MCF 10A (cell line): ENCODE measurements at regions not wholly inside any gene's neighbourhood (a gene's known extent, or its start where the extent isn't known, plus 50 kb on each side); places are given as distances from the start of the nearest gene placed in this dataset.

ENCODE experiments used
- BruUV-seq: library from RNA; stranded (reverse); fragments of 400-500 nt; replicated peaks from 2 replicates; lab custom pipeline; 2021; lab: Mats Ljungman, UMichigan
- CTCF ChIA-PET: fragments of 300-600 bp; sonication (Branson Sonifier 250); formaldehyde crosslinking; extraction: SDS; loops from one replicate; lab custom pipeline; 2021; ENCODE audit warnings: antibody characterized with exemption, inconsistent platforms; lab: Yijun Ruan, JAX
- POLR2A ChIA-PET: fragments of 300-600, 350-650 bp; sonication (Branson Sonifier 250); formaldehyde crosslinking; extraction: SDS; loops from one replicate; lab custom pipeline; 2020; ENCODE audit warnings: antibody characterized with exemption, inconsistent platforms; lab: Yijun Ruan, JAX
- DNase-seq: peaks from one replicate; pipeline ENCODE4 v3.0.0-alpha.2; 2018; ENCODE audit not compliant: unreplicated experiment
- H3K27ac Mint-ChIP-seq: one replicate; pipeline ENCODE4 v1.8.0; 2022; ENCODE audit warnings: mild to moderate bottlenecking, low read depth, mixed read lengths; ENCODE audit not compliant: unreplicated experiment
- H3K27me3 Mint-ChIP-seq: one replicate; pipeline ENCODE4 v1.8.0; 2022; ENCODE audit warnings: mixed read lengths; ENCODE audit not compliant: insufficient read depth, unreplicated experiment
- H3K36me3 Mint-ChIP-seq: one replicate; pipeline ENCODE4 v1.8.0; 2022; ENCODE audit warnings: mild to moderate bottlenecking, moderate library complexity, mixed read lengths; ENCODE audit not compliant: insufficient read depth, unreplicated experiment
- H3K4me1 Mint-ChIP-seq: one replicate; pipeline ENCODE4 v1.8.0; 2022; ENCODE audit warnings: mixed read lengths; ENCODE audit not compliant: insufficient read depth, unreplicated experiment
- H3K4me3 Mint-ChIP-seq: one replicate; pipeline ENCODE4 v1.8.0; 2022; ENCODE audit warnings: mild to moderate bottlenecking, moderate library complexity, mixed read lengths; ENCODE audit not compliant: unreplicated experiment
- H3K9me3 Mint-ChIP-seq: one replicate; pipeline ENCODE4 v1.8.0; 2022; ENCODE audit warnings: mixed read lengths; ENCODE audit not compliant: unreplicated experiment
- intact Hi-C: fragments of 100-400 bp; cut with micrococcal nuclease; formaldehyde crosslinking; loops from 2 replicates; pipeline ENCODE4 v1.14.1; 2022
- TF ChIP-seq, protein P1 (sequence below): fragments of 200-600 bp; IDR thresholded peaks from one replicate; pipeline ENCODE4 v1.8.0; 2022; ENCODE audit warnings: antibody characterized with exemption, mild to moderate bottlenecking; ENCODE audit not compliant: unreplicated experiment

DNA sequence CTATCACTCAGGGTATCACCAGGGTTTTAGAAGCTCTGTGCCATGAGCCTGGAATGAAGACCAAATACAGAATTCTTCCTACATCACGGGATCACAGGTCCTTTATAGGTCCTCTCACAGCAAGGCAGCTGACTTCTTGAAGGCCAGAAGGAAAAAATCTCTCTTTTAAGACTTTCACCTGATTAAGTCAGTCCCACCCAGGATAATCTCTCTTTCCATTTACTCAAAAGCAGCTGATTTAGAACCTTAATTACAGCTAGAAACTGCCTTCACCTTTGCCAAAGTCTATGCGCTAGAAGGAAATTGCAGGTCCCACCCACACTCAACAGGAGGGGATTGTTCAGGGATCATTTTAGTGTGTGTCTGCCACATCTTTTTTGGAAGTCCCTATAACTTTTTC, 135.1 kb downstream of the RAB11FIP2 start:
- Mint-ChIP-seq H3K9me3 (no peaks in the 10 kb centered on the region), H3K36me3 (no peaks in the 10 kb centered on the region), H3K4me1 (no peaks in the 10 kb centered on the region), H3K4me3 (no peak overlapping the region), H3K27ac (no peak overlapping the region), H3K27me3 (peaks cover 5% of the 10 kb centered on the region)
- TF ChIP-seq, protein P1, sequence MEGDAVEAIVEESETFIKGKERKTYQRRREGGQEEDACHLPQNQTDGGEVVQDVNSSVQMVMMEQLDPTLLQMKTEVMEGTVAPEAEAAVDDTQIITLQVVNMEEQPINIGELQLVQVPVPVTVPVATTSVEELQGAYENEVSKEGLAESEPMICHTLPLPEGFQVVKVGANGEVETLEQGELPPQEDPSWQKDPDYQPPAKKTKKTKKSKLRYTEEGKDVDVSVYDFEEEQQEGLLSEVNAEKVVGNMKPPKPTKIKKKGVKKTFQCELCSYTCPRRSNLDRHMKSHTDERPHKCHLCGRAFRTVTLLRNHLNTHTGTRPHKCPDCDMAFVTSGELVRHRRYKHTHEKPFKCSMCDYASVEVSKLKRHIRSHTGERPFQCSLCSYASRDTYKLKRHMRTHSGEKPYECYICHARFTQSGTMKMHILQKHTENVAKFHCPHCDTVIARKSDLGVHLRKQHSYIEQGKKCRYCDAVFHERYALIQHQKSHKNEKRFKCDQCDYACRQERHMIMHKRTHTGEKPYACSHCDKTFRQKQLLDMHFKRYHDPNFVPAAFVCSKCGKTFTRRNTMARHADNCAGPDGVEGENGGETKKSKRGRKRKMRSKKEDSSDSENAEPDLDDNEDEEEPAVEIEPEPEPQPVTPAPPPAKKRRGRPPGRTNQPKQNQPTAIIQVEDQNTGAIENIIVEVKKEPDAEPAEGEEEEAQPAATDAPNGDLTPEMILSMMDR = no peak
- POLR2A ChIA-PET = interaction anchor here (0.6 to 1.7 kb wide), 3 partner anchors 8 to 584 kb away, joined by 3 to 6 read pairs (median 4); no protein-coding TSS in a partner anchor
- no TSS peak for BruUV-seq
- intact Hi-C loops = no loop called here
- CTCF ChIA-PET = interaction anchor here (0.6 to 0.7 kb wide), 2 partner anchors 10 to 374 kb away, joined by 3 read pairs; no protein-coding TSS in a partner anchor
- no peak for DNase-seq

DNA sequence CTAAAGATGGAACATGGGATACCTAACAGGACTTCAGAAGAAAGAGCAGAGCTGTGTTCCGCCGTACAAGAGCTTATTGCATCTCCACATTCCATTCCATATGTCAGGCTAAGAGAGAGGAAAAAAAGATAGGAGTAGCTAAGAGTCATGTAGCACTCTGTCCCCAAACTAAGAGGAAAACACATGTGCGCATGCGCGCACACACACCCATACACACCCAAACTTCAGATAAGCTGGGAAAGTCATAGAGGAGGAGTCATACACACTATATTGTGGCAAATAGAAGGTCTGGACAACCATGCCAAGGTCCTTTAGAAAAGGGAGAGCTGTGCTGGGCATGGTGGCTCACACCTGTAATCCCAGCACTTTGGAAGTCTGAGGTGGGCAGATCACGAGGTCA, 132.4 kb downstream of the RAB11FIP2 start:
- intact Hi-C loops = no loop called here
- H3K36me3 Mint-ChIP-seq = no peaks in the 10 kb centered on the region
- BruUV-seq = no TSS peak
- no peaks in the 10 kb centered on the region for H3K27me3 Mint-ChIP-seq
- CTCF ChIA-PET = no interaction called here
- H3K27ac Mint-ChIP-seq = no peak overlapping the region
- H3K4me1 Mint-ChIP-seq = no peaks in the 10 kb centered on the region
- TF ChIP-seq, protein P1 = no peak
- DNase-seq = no peak
- H3K4me3 Mint-ChIP-seq = no peak overlapping the region
- H3K9me3 Mint-ChIP-seq = no peaks in the 10 kb centered on the region
- POLR2A ChIA-PET = no interaction called here

DNA sequence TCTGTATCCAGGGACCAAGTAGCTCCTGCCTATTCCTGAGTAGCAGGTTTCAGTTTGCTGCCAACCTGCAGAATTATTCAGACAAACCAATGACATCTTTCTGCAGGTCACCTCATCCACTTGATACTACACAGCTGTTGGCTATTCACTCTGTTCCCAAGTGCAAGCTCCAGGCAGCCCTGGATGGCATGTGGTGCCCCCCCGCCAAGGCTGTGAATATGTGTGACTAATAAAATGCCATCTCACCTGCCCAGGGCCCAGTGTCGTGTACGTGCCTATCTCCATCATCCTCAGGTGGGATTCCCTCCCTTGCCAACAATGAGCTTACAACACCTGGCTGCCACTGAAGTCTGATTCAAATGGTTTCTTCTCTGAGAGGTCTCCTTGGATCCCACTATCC, 125.8 kb downstream of the RAB11FIP2 start:
- no peaks in the 10 kb centered on the region for H3K9me3 Mint-ChIP-seq
- CTCF ChIA-PET = no interaction called here
- TF ChIP-seq, protein P1 = no peak
- no peak for DNase-seq
- no peak overlapping the region for H3K4me3 Mint-ChIP-seq
- POLR2A ChIA-PET = no interaction called here
- intact Hi-C loops = no loop called here
- no peaks in the 10 kb centered on the region for H3K27me3 Mint-ChIP-seq
- H3K36me3 Mint-ChIP-seq = no peaks in the 10 kb centered on the region
- H3K27ac Mint-ChIP-seq = no peak overlapping the region
- no peaks in the 10 kb centered on the region for H3K4me1 Mint-ChIP-seq
- no TSS peak for BruUV-seq

DNA sequence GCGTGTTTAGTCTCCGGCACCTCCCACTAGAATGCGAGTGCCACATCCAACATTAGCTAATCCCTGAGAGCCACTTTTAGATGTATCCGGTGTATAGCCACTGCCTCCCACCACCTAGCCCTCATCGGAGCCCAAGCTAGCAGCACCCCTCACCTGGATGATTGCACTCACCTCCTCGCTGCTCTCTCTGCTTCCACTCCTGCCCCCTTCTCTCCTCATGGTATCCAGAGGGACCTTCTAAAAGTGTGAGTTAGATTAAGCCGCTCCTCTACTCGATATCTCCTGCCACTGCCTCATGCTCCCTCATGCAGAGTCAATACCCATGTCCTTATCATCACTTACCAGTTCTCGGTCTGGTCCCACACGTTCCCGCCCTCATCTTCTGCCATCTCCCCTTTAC, 125.3 kb downstream of the RAB11FIP2 start:
- Mint-ChIP-seq H3K4me1 (no peaks in the 10 kb centered on the region), H3K9me3 (no peaks in the 10 kb centered on the region), H3K27ac (no peak overlapping the region), H3K27me3 (no peaks in the 10 kb centered on the region), H3K36me3 (no peaks in the 10 kb centered on the region), H3K4me3 (no peak overlapping the region)
- no TSS peak for BruUV-seq
- TF ChIP-seq, protein P1 = no peak
- CTCF ChIA-PET = interaction anchor here (0.5 kb wide), 1 partner anchor 10 kb away, joined by 3 read pairs; no protein-coding TSS in a partner anchor
- intact Hi-C loops = no loop called here
- POLR2A ChIA-PET = interaction anchor here (0.6 to 0.7 kb wide), 2 partner anchors 22 to 467 kb away, joined by 3 to 4 read pairs; no protein-coding TSS in a partner anchor
- no peak for DNase-seq
